ENCODE measurements at regions not wholly inside any gene's neighbourhood (a gene's known extent, or its start where the extent isn't known, plus 50 kb on each side); places are given as distances from the start of the nearest gene placed in this dataset.

DNA sequence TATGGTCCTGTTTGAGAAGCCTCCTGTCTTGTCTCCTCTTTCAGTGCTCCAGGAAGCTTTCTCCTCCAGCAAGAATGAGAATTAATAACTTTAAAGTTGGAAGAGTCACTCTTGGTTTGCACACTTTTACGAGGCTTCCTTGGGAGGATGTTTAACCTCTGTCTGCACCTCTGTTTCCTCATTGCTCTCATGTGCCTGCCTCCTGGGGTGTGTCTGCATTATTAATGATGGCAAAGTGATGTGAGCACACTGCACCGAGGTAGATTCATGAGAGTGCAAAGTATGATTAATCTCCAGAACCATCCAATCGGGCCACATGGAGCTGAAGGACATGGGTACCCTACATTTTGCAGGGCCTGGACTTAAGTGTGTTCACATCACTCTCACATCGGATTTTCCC lies 73.5 kb upstream of the TENM4 start:
- BruUV-seq (replicated peaks), result no TSS peak
- no peak for ATAC-seq
- Histone ChIP-seq H3K4me3 (ENCODE audit: low read depth in 2 of 2, low read length in 2 of 2) (no peak overlapping the region), H3K27ac (ENCODE audit: low read length) (no peak overlapping the region), H3K36me3 (ENCODE audit: control insufficient read depth, insufficient read depth, low read length) (no peaks in the 10 kb centered on the region), H3K9me3 (ENCODE audit: control insufficient read depth, insufficient read depth, low read depth, low read length) (no peaks in the 10 kb centered on the region), H3K27me3 (ENCODE audit: control insufficient read depth, insufficient read depth, low read length) (no peaks in the 10 kb centered on the region), H3K4me1 (ENCODE audit: control insufficient read depth, insufficient read depth, low read length) (no peaks in the 10 kb centered on the region)
- CTCF ChIA-PET, result no interaction called here
- no peak for TF ChIP-seq REST (IDR thresholded peaks at IDR 0.05; ENCODE audit: insufficient read depth in 1 of 2, low read depth in 2 of 2, low read length in 1 of 2)
- no peak for TF ChIP-seq POLR2AphosphoS5 (IDR thresholded peaks at IDR 0.05; ENCODE audit: low read depth, low read length)
- TF ChIP-seq TCF7L2 (IDR thresholded peaks at IDR 0.05; ENCODE audit: low read depth, low read length), result no peak
- no peak for TF ChIP-seq CTCF (IDR thresholded peaks at IDR 0.05)
- no peak for TF ChIP-seq SIN3A (IDR thresholded peaks at IDR 0.05; ENCODE audit: borderline replicate concordance, insufficient read depth, low read depth, low read length)
- DNase-seq (ENCODE audit: low read depth, low spot score), result no peak
- POLR2A ChIA-PET, result no interaction called here
- intact Hi-C loops (cut with micrococcal nuclease; ENCODE audit: unreplicated experiment) (no loop called here), in situ Hi-C loops (cut with HindIII; ENCODE audit: low pct_unique_long_range_greater_than_20kb, low sequenced_read_pairs) (no loop called here)

DNA sequence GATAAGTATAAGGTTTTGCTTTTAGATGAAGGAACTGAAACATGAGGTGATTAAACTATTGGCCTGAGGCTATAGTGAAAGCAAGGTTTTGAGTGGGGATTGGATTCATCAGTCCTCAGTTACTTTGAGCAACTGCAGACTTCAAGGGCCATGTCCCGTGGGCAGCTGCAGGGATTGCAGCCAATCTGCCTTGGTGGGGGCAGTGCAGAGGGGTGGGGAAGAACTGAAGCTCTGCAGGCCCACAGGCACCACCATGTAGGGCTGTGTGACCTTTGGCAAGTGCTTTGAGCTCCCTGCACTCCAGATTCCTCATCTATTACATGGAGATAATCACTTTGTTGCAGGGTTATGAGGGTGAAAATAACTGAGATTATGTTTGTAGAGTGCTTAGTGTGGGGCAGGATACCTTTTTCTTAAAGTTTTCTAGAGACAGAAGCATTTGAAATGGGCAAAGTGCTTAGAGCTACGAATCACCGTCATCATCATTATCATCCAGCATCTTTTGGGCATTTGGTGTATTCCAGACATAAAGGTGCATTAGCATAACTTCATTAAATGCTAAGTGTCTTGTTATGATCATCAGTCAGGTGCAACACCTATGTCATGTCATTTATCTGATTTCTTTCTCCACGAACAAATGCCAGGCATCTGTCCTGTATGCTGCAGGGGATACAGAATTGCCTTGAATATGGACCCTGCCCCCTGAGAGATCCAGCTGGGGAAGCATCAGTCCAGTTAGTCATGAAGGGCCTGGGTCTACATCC lies 72.1 kb upstream of the TENM4 start:
- H3K9me3 ChIP-seq (ENCODE audit: control insufficient read depth, insufficient read depth, low read depth, low read length), result no peaks in the 10 kb centered on the region
- H3K4me1 ChIP-seq (ENCODE audit: control insufficient read depth, insufficient read depth, low read length), result no peaks in the 10 kb centered on the region
- ATAC-seq (no peak), DNase-seq (ENCODE audit: low read depth, low spot score) (no peak)
- no peak overlapping the region for H3K27ac ChIP-seq (ENCODE audit: low read length)
- H3K36me3 ChIP-seq (ENCODE audit: control insufficient read depth, insufficient read depth, low read length), result no peaks in the 10 kb centered on the region
- no TSS peak for BruUV-seq (replicated peaks)
- ChIA-PET POLR2A (no interaction called here), CTCF (interaction anchor here (0.6 kb wide), 1 partner anchor 16 kb away, joined by 7 read pairs; no protein-coding TSS in a partner anchor)
- no peaks in the 10 kb centered on the region for H3K27me3 ChIP-seq (ENCODE audit: control insufficient read depth, insufficient read depth, low read length)
- intact Hi-C loops (cut with micrococcal nuclease; ENCODE audit: unreplicated experiment), result no loop called here
- in situ Hi-C loops (cut with HindIII; ENCODE audit: low pct_unique_long_range_greater_than_20kb, low sequenced_read_pairs), result no loop called here
- TF ChIP-seq SIN3A (IDR thresholded peaks at IDR 0.05; ENCODE audit: borderline replicate concordance, insufficient read depth, low read depth, low read length) (no peak), TCF7L2 (IDR thresholded peaks at IDR 0.05; ENCODE audit: low read depth, low read length) (no peak), POLR2AphosphoS5 (IDR thresholded peaks at IDR 0.05; ENCODE audit: low read depth, low read length) (no peak), REST (IDR thresholded peaks at IDR 0.05; ENCODE audit: insufficient read depth in 1 of 2, low read depth in 2 of 2, low read length in 1 of 2) (no peak), CTCF (IDR thresholded peaks at IDR 0.05) (no peak)
- H3K4me3 ChIP-seq (ENCODE audit: low read depth in 2 of 2, low read length in 2 of 2), result no peak overlapping the region

All from Panc1 (cell line).